ENCODE measurements at regions not wholly inside any gene's neighbourhood (a gene's known extent, or its start where the extent isn't known, plus 50 kb on each side); places are given as distances from the start of the nearest gene placed in this dataset.

GRCh38 chr1:166590161-166590560 lies 249.1 kb upstream of the POGK start:
- no peak overlapping the region for H3K4me3 ChIP-seq (ENCODE audit: low read length)
- H3K79me2 ChIP-seq (ENCODE audit: control insufficient read depth, low read length): no peaks in the 10 kb centered on the region
- TF ChIP-seq EZH2phosphoT487 (IDR thresholded peaks at IDR 0.05; ENCODE audit: borderline replicate concordance, low read length) (no peak), CTCF (IDR thresholded peaks at IDR 0.05; ENCODE audit: low read depth, low read length, poor library complexity, severe bottlenecking) (no peak)
- no peak overlapping the region for H3K27ac ChIP-seq (ENCODE audit: low read depth, low read length)
- H4K20me1 ChIP-seq (ENCODE audit: control insufficient read depth, insufficient read depth, low read depth, low read length): no peaks in the 10 kb centered on the region
- H3K27me3 ChIP-seq (ENCODE audit: control insufficient read depth, low read length): no peaks in the 10 kb centered on the region
- no peak overlapping the region for H3K4me2 ChIP-seq (ENCODE audit: low read length)
- H3K9me3 ChIP-seq (ENCODE audit: control insufficient read depth, insufficient read depth, low read length): no peaks in the 10 kb centered on the region
- no peaks in the 10 kb centered on the region for H3K36me3 ChIP-seq (ENCODE audit: control insufficient read depth, low read length)
- H3K4me1 ChIP-seq (ENCODE audit: control insufficient read depth, low read length): no peaks in the 10 kb centered on the region
- H3F3A ChIP-seq (ENCODE audit: control insufficient read depth, insufficient read depth): no peaks in the 10 kb centered on the region
- H3K9me2 ChIP-seq (replicated peaks; ENCODE audit: control insufficient read depth, low read length): no peaks in the 10 kb centered on the region

DNA sequence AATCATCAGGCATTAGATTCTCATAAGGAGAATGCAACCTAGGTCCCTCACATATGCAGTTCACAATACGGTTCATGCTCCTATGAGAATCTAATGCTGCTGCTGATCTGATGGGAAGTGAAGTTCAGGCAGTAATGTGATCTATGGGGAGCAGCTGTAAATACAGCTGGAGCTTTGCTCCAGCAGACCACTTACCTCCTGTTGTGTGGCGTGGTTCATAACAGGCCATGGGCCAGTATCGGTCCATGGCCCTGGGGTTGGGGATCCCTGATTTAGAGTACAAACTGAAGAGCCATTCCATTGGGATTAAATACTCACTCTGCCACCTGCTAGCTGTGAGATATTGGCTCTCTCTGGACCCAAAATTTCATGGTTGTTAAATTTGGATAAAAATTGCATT lies 244.6 kb upstream of the POGK start:
- Histone ChIP-seq H4K20me1 (ENCODE audit: control insufficient read depth, insufficient read depth, low read depth, low read length) (no peaks in the 10 kb centered on the region), H3K4me3 (ENCODE audit: low read length) (no peak overlapping the region), H3K36me3 (ENCODE audit: control insufficient read depth, low read length) (no peaks in the 10 kb centered on the region), H3K4me2 (ENCODE audit: low read length) (no peak overlapping the region), H3K4me1 (ENCODE audit: control insufficient read depth, low read length) (no peaks in the 10 kb centered on the region), H3K27ac (ENCODE audit: low read depth, low read length) (no peak overlapping the region), H3K79me2 (ENCODE audit: control insufficient read depth, low read length) (no peaks in the 10 kb centered on the region), H3K27me3 (ENCODE audit: control insufficient read depth, low read length) (no peaks in the 10 kb centered on the region), H3K9me2 (replicated peaks; ENCODE audit: control insufficient read depth, low read length) (no peaks in the 10 kb centered on the region), H3K9me3 (ENCODE audit: control insufficient read depth, insufficient read depth, low read length) (no peaks in the 10 kb centered on the region), H3F3A (ENCODE audit: control insufficient read depth, insufficient read depth) (no peaks in the 10 kb centered on the region)
- TF ChIP-seq EZH2phosphoT487 (IDR thresholded peaks at IDR 0.05; ENCODE audit: borderline replicate concordance, low read length) (no peak), CTCF (IDR thresholded peaks at IDR 0.05; ENCODE audit: low read depth, low read length, poor library complexity, severe bottlenecking) (no peak)

DNA sequence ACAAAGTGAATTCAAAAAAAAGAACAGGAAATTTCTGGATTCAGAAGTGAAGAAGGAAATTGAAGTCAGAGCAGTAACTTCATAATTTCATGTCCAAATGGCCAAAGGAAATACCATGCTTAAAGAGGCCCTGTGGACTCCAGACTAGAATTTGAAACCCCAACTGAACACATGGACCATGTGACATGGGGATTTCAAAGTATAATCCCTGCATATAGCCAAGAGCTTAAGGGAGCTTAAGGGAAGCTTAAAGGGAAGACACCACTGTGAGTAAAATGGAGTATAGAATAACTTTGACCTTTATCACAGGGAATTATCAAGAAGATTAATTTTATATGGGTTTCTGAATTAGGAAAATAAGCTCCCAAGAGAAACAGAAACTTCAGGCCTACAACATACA lies 241.8 kb upstream of the POGK start:
- Histone ChIP-seq H3K27me3 (ENCODE audit: control insufficient read depth, low read length) (no peaks in the 10 kb centered on the region), H4K20me1 (ENCODE audit: control insufficient read depth, insufficient read depth, low read depth, low read length) (no peaks in the 10 kb centered on the region), H3F3A (ENCODE audit: control insufficient read depth, insufficient read depth) (no peaks in the 10 kb centered on the region), H3K9me2 (replicated peaks; ENCODE audit: control insufficient read depth, low read length) (no peaks in the 10 kb centered on the region), H3K79me2 (ENCODE audit: control insufficient read depth, low read length) (no peaks in the 10 kb centered on the region), H3K27ac (ENCODE audit: low read depth, low read length) (no peak overlapping the region), H3K4me3 (ENCODE audit: low read length) (no peak overlapping the region), H3K9me3 (ENCODE audit: control insufficient read depth, insufficient read depth, low read length) (no peaks in the 10 kb centered on the region), H3K36me3 (ENCODE audit: control insufficient read depth, low read length) (no peaks in the 10 kb centered on the region), H3K4me2 (ENCODE audit: low read length) (no peak overlapping the region), H3K4me1 (ENCODE audit: control insufficient read depth, low read length) (no peaks in the 10 kb centered on the region)
- TF ChIP-seq EZH2phosphoT487 (IDR thresholded peaks at IDR 0.05; ENCODE audit: borderline replicate concordance, low read length) (no peak), CTCF (IDR thresholded peaks at IDR 0.05; ENCODE audit: low read depth, low read length, poor library complexity, severe bottlenecking) (no peak)

DNA sequence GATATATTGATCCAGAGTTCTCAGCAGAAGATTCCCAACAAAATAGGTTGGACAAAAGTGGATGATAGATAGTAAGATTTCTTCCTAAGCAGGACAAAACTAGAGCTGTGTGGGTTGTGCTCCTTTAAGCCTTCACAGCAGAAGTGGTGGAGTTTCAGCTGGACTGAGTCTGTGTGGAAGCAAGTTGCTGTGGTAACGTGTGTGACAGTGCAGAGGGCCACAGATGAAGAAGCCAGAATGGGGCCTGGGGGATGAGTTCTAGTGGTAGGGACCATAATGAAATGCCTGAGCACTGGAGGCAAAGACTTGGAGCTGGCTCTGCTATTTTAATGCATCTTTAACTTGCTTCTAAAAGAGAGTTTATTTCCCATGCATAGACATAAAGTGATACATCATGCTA lies 238.7 kb upstream of the POGK start:
- Histone ChIP-seq H3K27me3 (ENCODE audit: control insufficient read depth, low read length) (no peaks in the 10 kb centered on the region), H4K20me1 (ENCODE audit: control insufficient read depth, insufficient read depth, low read depth, low read length) (no peaks in the 10 kb centered on the region), H3K27ac (ENCODE audit: low read depth, low read length) (no peak overlapping the region), H3K79me2 (ENCODE audit: control insufficient read depth, low read length) (no peaks in the 10 kb centered on the region), H3K36me3 (ENCODE audit: control insufficient read depth, low read length) (no peaks in the 10 kb centered on the region), H3K4me3 (ENCODE audit: low read length) (no peak overlapping the region), H3F3A (ENCODE audit: control insufficient read depth, insufficient read depth) (no peaks in the 10 kb centered on the region), H3K9me2 (replicated peaks; ENCODE audit: control insufficient read depth, low read length) (no peaks in the 10 kb centered on the region), H3K9me3 (ENCODE audit: control insufficient read depth, insufficient read depth, low read length) (no peaks in the 10 kb centered on the region), H3K4me2 (ENCODE audit: low read length) (no peak overlapping the region), H3K4me1 (ENCODE audit: control insufficient read depth, low read length) (no peaks in the 10 kb centered on the region)
- TF ChIP-seq EZH2phosphoT487 (IDR thresholded peaks at IDR 0.05; ENCODE audit: borderline replicate concordance, low read length): no peak
- TF ChIP-seq CTCF (IDR thresholded peaks at IDR 0.05; ENCODE audit: low read depth, low read length, poor library complexity, severe bottlenecking): no peak
